ENCODE measurements at regions not wholly inside any gene's neighbourhood (a gene's known extent, or its start where the extent isn't known, plus 50 kb on each side); places are given as distances from the start of the nearest gene placed in this dataset.

GRCh38 chr10:107814865-107815487 lies 650.5 kb upstream of the SORCS1 start:
- Histone ChIP-seq H3K4me2 (replicated peaks; ENCODE audit: low read depth, low read length, poor library complexity, severe bottlenecking) (no peak overlapping the region), H4K20me1 (ENCODE audit: control insufficient read depth, insufficient read depth, low read length, poor library complexity, severe bottlenecking) (no peaks in the 10 kb centered on the region), H2AFZ (ENCODE audit: insufficient read depth, low read depth, low read length, poor library complexity, severe bottlenecking) (no peak overlapping the region), H3K4me1 (ENCODE audit: control insufficient read depth in 2 of 2, insufficient read depth in 2 of 2, low read length in 2 of 2) (peaks cover 0 to 2% of the 10 kb centered on the region in 2 donors), H3K27ac (ENCODE audit: low read length in 2 of 2) (no peak overlapping the region), H3K27me3 (replicated peaks in 1 of 4; ENCODE audit: control extremely low read depth in 1 of 4, control insufficient read depth in 3 of 4, insufficient read depth in 4 of 4, low read length in 3 of 4) (no peaks in the 10 kb centered on the region), H3K9me3 (ENCODE audit: control extremely low read depth in 1 of 3, control insufficient read depth in 2 of 3, insufficient read depth in 1 of 3, low read length in 2 of 3) (no peaks in the 10 kb centered on the region), H3K36me3 (replicated peaks in 1 of 2; ENCODE audit: control extremely low read depth in 1 of 2, control insufficient read depth in 1 of 2, extremely low read depth in 1 of 2, insufficient read depth in 2 of 2, low read length in 1 of 2) (no peaks in the 10 kb centered on the region), H3K9ac (ENCODE audit: low read length) (no peak overlapping the region), H3K79me2 (ENCODE audit: control insufficient read depth, insufficient read depth, low read length) (no peaks in the 10 kb centered on the region), H3K4me3 (ENCODE audit: control extremely low read depth in 1 of 5, extremely low read depth in 1 of 5, insufficient read depth in 1 of 5, low read depth in 2 of 5, low read length in 4 of 5) (no peak overlapping the region)
- TF ChIP-seq EZH2 (IDR thresholded peaks at IDR 0.05; ENCODE audit: borderline replicate concordance, insufficient read depth, low read depth, low read length, poor library complexity, severe bottlenecking): no peak
- TF ChIP-seq CTCF (IDR thresholded peaks at IDR 0.05): peak; percentile 40
- ATAC-seq (ENCODE audit: low read depth): no peak
- no peaks in the 10 kb centered on the region for H3K27me3 Mint-ChIP-seq
- peak; percentile 63 for DNase-seq
- WGBS (ENCODE audit: insufficient coverage): 41% methylated on average over 3 of the region's 6 CpGs
- H3K27ac Mint-ChIP-seq: no peak overlapping the region
- intact Hi-C loops (cut with micrococcal nuclease): no loop called here
- no peak overlapping the region for H3K4me3 Mint-ChIP-seq
- ChIA-PET POLR2A (no interaction called here), CTCF (interaction anchor here (1.2 to 2.9 kb wide), 4 partner anchors 403 to 407 kb away, joined by 4 to 24 read pairs (median 4); no protein-coding TSS in a partner anchor)
- H3K4me1 Mint-ChIP-seq: no peaks in the 10 kb centered on the region
- H3K9me3 Mint-ChIP-seq (ENCODE audit: insufficient read depth): no peaks in the 10 kb centered on the region

- intact Hi-C loops (cut with micrococcal nuclease): no loop called here
- no peak for TF ChIP-seq CTCF (IDR thresholded peaks at IDR 0.05)
- no peak for TF ChIP-seq EZH2 (IDR thresholded peaks at IDR 0.05; ENCODE audit: borderline replicate concordance, insufficient read depth, low read depth, low read length, poor library complexity, severe bottlenecking)
- Histone ChIP-seq H2AFZ (ENCODE audit: insufficient read depth, low read depth, low read length, poor library complexity, severe bottlenecking) (no peak overlapping the region), H3K4me1 (ENCODE audit: control insufficient read depth in 2 of 2, insufficient read depth in 2 of 2, low read length in 2 of 2) (peaks cover 0 to 2% of the 10 kb centered on the region in 2 donors), H3K9me3 (ENCODE audit: control extremely low read depth in 1 of 3, control insufficient read depth in 2 of 3, insufficient read depth in 1 of 3, low read length in 2 of 3) (no peaks in the 10 kb centered on the region), H3K79me2 (ENCODE audit: control insufficient read depth, insufficient read depth, low read length) (no peaks in the 10 kb centered on the region), H4K20me1 (ENCODE audit: control insufficient read depth, insufficient read depth, low read length, poor library complexity, severe bottlenecking) (no peaks in the 10 kb centered on the region), H3K9ac (ENCODE audit: low read length) (no peak overlapping the region), H3K4me3 (ENCODE audit: control extremely low read depth in 1 of 5, extremely low read depth in 1 of 5, insufficient read depth in 1 of 5, low read depth in 2 of 5, low read length in 4 of 5) (no peak overlapping the region), H3K36me3 (replicated peaks in 1 of 2; ENCODE audit: control extremely low read depth in 1 of 2, control insufficient read depth in 1 of 2, extremely low read depth in 1 of 2, insufficient read depth in 2 of 2, low read length in 1 of 2) (no peaks in the 10 kb centered on the region), H3K27me3 (replicated peaks in 1 of 4; ENCODE audit: control extremely low read depth in 1 of 4, control insufficient read depth in 3 of 4, insufficient read depth in 4 of 4, low read length in 3 of 4) (no peaks in the 10 kb centered on the region), H3K27ac (ENCODE audit: low read length in 2 of 2) (no peak overlapping the region), H3K4me2 (replicated peaks; ENCODE audit: low read depth, low read length, poor library complexity, severe bottlenecking) (no peak overlapping the region)
- no peak for ATAC-seq (ENCODE audit: low read depth)
- POLR2A ChIA-PET: no interaction called here
- Mint-ChIP-seq H3K27me3 (no peaks in the 10 kb centered on the region), H3K4me1 (no peaks in the 10 kb centered on the region), H3K27ac (no peak overlapping the region), H3K4me3 (no peak overlapping the region), H3K9me3 (ENCODE audit: insufficient read depth) (no peaks in the 10 kb centered on the region)
- CTCF ChIA-PET: interaction anchor here (2.9 kb wide), 1 partner anchor 404 kb away, joined by 24 read pairs; no protein-coding TSS in a partner anchor
- no peak for DNase-seq
- WGBS (ENCODE audit: insufficient coverage): 100% methylated on average over 1 of the region's 8 CpGs
Measured at GRCh38 chr10:107813451-107814162, 649.1 kb upstream of the SORCS1 start.

All from B cell (primary cell).